Activated CD8-positive, alpha-beta T cell treated with anti-CD3 and anti-CD28 coated beads for 36 hours (primary cell): ENCODE measurements at regions not wholly inside any gene's neighbourhood (a gene's known extent, or its start where the extent isn't known, plus 50 kb on each side); places are given as distances from the start of the nearest gene placed in this dataset.

Experiments
- ATAC-seq: fragments of 200-7000 bp; cut with Tn5 transposase; one replicate; pipeline ENCODE4 v1.10.0; 2021; ENCODE audit warnings: mild to moderate bottlenecking, moderate library complexity
- CTCF ChIA-PET: fragments of 350-600 bp; sonication (Branson Sonifier 250); formaldehyde crosslinking; loops from one replicate; lab custom pipeline; 2021; ENCODE audit warnings: antibody characterized with exemption; lab: Charles Lee
- POLR2A ChIA-PET: fragments of 350-600 bp; sonication (Branson Sonifier 250); formaldehyde crosslinking; loops from one replicate; lab custom pipeline; 2021; ENCODE audit warnings: antibody characterized with exemption; lab: Charles Lee
- DNase-seq: peaks from one replicate; pipeline ENCODE4 v3.0.0-alpha.2; 2020
- H3K27ac Mint-ChIP-seq: one replicate; pipeline ENCODE4 v1.8.0; 2021; ENCODE audit warnings: mild to moderate bottlenecking, mixed read lengths
- H3K27me3 Mint-ChIP-seq: one replicate; pipeline ENCODE4 v1.8.0; 2021; ENCODE audit warnings: mixed read lengths
- H3K36me3 Mint-ChIP-seq: one replicate; pipeline ENCODE4 v1.8.0; 2021; ENCODE audit warnings: low read depth, mixed read lengths
- H3K4me1 Mint-ChIP-seq: one replicate; pipeline ENCODE4 v1.8.0; 2021; ENCODE audit warnings: low read depth, mixed read lengths
- H3K4me3 Mint-ChIP-seq: one replicate; pipeline ENCODE4 v1.8.0; 2021; ENCODE audit warnings: mild to moderate bottlenecking, moderate library complexity, mixed read lengths
- H3K9me3 Mint-ChIP-seq: one replicate; pipeline ENCODE4 v1.8.0; 2021; ENCODE audit warnings: mixed read lengths
- intact Hi-C: fragments of 100-400 bp; cut with micrococcal nuclease; formaldehyde crosslinking; loops from one replicate; pipeline ENCODE4 v1.10.0; 2022
- TF ChIP-seq, protein P1 (sequence below): fragments of 200-600 bp; IDR thresholded peaks from one replicate; pipeline ENCODE4 v1.8.0; 2022; ENCODE audit warnings: antibody characterized with exemption, mild to moderate bottlenecking

- ATAC-seq (no peak), DNase-seq (no peak)
- ChIA-PET CTCF (no interaction called here), POLR2A (no interaction called here)
- TF ChIP-seq, protein P1, sequence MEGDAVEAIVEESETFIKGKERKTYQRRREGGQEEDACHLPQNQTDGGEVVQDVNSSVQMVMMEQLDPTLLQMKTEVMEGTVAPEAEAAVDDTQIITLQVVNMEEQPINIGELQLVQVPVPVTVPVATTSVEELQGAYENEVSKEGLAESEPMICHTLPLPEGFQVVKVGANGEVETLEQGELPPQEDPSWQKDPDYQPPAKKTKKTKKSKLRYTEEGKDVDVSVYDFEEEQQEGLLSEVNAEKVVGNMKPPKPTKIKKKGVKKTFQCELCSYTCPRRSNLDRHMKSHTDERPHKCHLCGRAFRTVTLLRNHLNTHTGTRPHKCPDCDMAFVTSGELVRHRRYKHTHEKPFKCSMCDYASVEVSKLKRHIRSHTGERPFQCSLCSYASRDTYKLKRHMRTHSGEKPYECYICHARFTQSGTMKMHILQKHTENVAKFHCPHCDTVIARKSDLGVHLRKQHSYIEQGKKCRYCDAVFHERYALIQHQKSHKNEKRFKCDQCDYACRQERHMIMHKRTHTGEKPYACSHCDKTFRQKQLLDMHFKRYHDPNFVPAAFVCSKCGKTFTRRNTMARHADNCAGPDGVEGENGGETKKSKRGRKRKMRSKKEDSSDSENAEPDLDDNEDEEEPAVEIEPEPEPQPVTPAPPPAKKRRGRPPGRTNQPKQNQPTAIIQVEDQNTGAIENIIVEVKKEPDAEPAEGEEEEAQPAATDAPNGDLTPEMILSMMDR = no peak
- no peak overlapping the region for H3K27ac Mint-ChIP-seq
- no peaks in the 10 kb centered on the region for H3K27me3 Mint-ChIP-seq
- intact Hi-C loops = no loop called here
- no peaks in the 10 kb centered on the region for H3K4me1 Mint-ChIP-seq
- peaks cover 4% of the 10 kb centered on the region for H3K9me3 Mint-ChIP-seq
- H3K36me3 Mint-ChIP-seq = no peaks in the 10 kb centered on the region
- no peak overlapping the region for H3K4me3 Mint-ChIP-seq
These were observed 1964.2 kb downstream of the ARAP2 start for GRCh38 chr4:34280131-34280530.

DNA sequence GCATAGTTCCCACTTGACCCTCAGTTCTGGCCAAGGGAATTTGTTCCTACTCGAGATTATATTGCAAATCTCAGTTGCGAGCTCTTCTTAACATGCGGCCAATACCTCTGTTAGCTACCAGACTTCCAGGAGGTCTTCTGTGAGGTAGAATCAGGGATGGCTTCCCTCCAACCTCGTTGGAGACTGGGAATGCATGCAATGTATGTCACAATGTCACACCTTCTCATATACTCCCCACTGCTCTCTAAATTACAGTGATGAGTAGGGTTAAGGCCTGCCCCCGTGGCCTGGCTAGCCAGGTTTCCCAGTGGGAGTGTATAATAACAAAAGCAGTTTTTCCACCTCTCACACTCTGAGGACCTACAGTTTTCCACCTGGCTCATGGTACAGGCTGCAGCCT lies 1962.5 kb downstream of the ARAP2 start:
- Mint-ChIP-seq H3K9me3 (peaks cover 6% of the 10 kb centered on the region), H3K27ac (no peak overlapping the region), H3K36me3 (no peaks in the 10 kb centered on the region), H3K4me3 (no peak overlapping the region), H3K27me3 (no peaks in the 10 kb centered on the region), H3K4me1 (no peaks in the 10 kb centered on the region)
- TF ChIP-seq, protein P1 = no peak
- ChIA-PET CTCF (no interaction called here), POLR2A (no interaction called here)
- DNase-seq = no peak
- intact Hi-C loops = no loop called here
- no peak for ATAC-seq

- POLR2A ChIA-PET = no interaction called here
- H3K27me3 Mint-ChIP-seq = no peaks in the 10 kb centered on the region
- no peak for ATAC-seq
- intact Hi-C loops = no loop called here
- CTCF ChIA-PET = no interaction called here
- TF ChIP-seq, protein P1 = no peak
- DNase-seq = no peak
- H3K27ac Mint-ChIP-seq = no peak overlapping the region
- no peaks in the 10 kb centered on the region for H3K4me1 Mint-ChIP-seq
- no peaks in the 10 kb centered on the region for H3K36me3 Mint-ChIP-seq
- H3K9me3 Mint-ChIP-seq = peaks cover 4% of the 10 kb centered on the region
- H3K4me3 Mint-ChIP-seq = no peak overlapping the region
These were observed 1954.8 kb downstream of the ARAP2 start for GRCh38 chr4:34289489-34289888.

DNA sequence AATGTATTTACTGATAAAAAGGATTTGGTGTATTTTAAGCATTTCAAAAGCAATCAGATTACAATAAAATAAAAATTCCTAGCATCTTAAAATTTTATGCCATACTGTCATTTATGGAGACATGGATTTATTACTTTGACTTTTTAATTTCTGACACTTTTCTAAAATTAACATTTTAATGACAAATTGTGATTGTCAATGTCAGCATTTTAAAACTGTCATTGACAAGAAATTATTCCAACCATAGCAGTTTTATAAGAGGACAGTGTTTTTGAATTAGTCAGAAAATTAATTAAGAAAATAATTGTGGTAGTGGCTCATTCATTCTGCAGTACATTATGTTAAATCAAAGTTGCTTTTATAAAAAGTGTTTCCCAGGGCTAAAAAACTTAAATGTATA lies 1954.4 kb downstream of the ARAP2 start:
- TF ChIP-seq, protein P1 = no peak
- no peaks in the 10 kb centered on the region for H3K4me1 Mint-ChIP-seq
- H3K9me3 Mint-ChIP-seq = peaks cover 5% of the 10 kb centered on the region
- ATAC-seq (no peak), DNase-seq (no peak)
- intact Hi-C loops = no loop called here
- POLR2A ChIA-PET = no interaction called here
- H3K4me3 Mint-ChIP-seq = no peak overlapping the region
- no peak overlapping the region for H3K27ac Mint-ChIP-seq
- CTCF ChIA-PET = no interaction called here
- no peaks in the 10 kb centered on the region for H3K27me3 Mint-ChIP-seq
- no peaks in the 10 kb centered on the region for H3K36me3 Mint-ChIP-seq

GRCh38 chr4:34293459-34293858 lies 1950.9 kb downstream of the ARAP2 start:
- Mint-ChIP-seq H3K4me3 (no peak overlapping the region), H3K27me3 (no peaks in the 10 kb centered on the region), H3K27ac (no peak overlapping the region), H3K4me1 (no peaks in the 10 kb centered on the region), H3K36me3 (no peaks in the 10 kb centered on the region), H3K9me3 (peaks cover 2% of the 10 kb centered on the region)
- ChIA-PET CTCF (no interaction called here), POLR2A (no interaction called here)
- TF ChIP-seq, protein P1 = no peak
- no peak for ATAC-seq
- intact Hi-C loops = no loop called here
- no peak for DNase-seq
